HG03064 (cell line): ENCODE measurements at regions not wholly inside any gene's neighbourhood (a gene's known extent, or its start where the extent isn't known, plus 50 kb on each side); places are given as distances from the start of the nearest gene placed in this dataset.

Source experiments
- ATAC-seq: cut with Tn5 transposase; IDR thresholded peaks from one replicate; pipeline ENCODE4 v1.9.1; 2021; ENCODE audit warnings: low read depth; ENCODE audit not compliant: unreplicated experiment

DNA sequence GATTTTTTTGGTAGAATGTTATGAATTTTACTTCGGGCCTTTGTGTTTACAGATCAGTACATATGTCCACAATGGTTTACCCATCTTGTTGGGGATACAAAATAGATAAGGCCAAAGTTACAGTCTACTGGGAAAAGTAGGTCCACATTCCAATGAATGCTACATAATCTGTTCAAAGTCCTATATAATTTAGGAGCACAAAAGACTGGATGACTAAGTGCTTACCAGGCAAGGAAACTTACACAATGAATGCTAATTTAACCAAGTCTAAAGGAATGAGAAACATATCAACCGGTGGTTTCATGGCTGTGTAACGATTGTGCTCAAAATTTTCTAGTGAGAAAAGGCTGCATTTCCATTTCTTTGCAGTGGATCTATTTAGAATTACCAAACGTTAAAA lies 97.4 kb upstream of the TRPM3 start:
- ATAC-seq: no peak

DNA sequence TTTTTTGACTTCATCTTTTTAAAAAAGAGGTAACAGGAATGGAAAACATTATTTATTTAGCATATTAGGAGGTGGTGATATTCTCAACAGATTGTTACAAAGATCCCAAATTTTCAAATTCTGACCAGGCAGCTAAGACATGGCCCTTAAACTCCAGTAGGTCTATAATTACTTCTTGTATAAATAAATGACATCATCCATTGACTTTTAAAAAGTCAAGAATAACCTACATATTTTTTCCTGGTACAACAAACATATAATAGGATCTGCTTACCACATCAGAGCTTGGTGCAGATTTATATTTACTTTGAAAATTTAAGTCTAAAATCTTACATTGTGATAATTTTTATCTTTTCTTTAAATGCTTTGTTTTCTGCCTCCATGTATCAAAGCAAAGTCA lies 92.2 kb upstream of the TRPM3 start:
- ATAC-seq: no peak

DNA sequence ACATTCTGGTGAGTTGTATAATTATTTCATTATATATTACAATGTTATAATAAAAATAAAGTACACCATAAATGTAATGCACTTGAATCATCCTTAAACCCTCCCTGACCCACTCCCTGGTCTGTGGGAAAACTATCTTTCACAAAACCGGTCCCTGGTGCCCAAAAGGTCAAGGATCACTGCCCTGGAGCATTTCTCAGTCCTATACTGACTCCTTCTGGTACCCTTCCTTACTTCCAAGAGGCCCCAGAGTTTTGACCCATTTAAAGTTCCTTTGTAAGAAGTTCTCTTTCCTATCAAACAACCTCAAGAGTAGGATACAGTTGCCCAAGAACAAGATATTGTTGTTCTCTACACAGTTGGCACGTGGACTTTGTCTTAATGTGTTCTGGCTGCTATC lies 88.9 kb upstream of the TRPM3 start:
- no peak for ATAC-seq

DNA sequence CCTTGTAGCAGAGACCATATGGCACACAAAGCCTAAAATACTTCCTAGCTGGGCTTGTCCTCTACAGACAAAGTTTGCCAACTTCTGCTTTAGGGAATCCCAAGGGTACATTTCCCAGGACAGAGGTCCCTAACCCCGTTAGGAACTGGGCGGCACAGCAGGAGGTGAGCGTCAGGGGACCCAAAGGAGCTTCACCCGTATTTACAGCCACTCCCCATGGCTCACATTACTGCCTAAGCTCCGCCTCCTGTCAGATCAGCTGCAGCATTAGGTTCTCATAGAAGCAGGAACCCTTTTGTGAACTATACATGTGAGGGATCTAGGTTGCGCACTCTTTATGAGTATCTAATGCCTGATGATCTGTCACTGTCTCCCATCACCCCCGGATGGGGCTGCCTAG lies 88.5 kb upstream of the TRPM3 start:
- no peak for ATAC-seq

DNA sequence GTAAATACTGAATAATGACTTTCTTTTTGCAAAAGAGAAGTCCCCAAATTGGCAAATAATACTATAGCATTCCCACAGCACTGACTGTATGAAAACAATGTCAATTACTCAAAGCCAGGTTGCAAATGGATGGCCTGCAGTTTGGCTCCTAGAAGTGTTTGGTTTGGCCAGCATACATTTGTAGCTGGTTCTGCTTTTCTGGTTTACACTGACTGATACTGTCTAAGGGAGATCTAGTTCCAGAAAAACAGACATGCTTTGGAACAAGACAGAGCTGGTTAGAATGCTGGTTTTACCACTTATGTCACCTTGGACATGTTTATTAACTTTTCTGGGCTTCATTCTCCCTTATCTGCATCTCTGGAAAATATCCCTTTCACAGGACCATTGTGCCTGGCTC lies 81.5 kb upstream of the TRPM3 start:
- no peak for ATAC-seq

DNA sequence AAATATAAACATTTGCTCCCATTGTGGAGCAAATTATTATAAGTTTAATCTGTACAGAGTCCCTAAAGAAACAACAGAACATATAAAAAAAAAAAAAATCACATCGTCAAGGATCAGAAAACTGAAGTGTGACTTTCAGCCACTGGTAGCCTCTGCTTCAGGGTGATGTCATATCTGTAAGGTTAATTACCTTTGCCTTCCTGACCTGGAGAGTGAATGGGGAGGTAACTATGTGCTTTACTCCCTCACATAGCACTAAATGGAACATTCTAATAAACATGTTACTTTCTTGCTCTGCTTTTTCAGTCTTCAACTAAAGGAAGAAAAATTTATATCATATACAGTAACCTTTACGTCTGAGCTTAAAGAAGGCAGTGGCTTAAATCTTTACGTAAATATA lies 70.3 kb upstream of the TRPM3 start:
- no peak for ATAC-seq

DNA sequence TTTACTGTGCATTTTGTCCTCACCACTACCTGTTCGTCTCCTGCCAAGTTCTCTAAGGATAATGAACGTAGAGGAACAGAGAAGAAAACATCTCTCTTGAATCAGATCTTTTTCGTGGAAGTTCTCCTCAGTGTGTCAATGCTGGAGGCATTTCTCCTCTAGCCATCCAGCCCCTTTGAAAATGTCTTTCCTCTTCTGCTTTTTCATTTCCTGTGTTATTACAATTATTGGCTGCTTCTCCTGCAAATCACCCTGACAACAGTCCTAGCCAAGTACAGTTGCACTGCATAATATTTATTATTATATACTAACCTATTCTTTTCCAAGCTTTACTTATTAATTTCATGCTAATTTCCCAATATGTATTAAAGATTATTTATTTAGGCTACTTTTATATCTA lies 61.8 kb upstream of the TRPM3 start:
- ATAC-seq: no peak

DNA sequence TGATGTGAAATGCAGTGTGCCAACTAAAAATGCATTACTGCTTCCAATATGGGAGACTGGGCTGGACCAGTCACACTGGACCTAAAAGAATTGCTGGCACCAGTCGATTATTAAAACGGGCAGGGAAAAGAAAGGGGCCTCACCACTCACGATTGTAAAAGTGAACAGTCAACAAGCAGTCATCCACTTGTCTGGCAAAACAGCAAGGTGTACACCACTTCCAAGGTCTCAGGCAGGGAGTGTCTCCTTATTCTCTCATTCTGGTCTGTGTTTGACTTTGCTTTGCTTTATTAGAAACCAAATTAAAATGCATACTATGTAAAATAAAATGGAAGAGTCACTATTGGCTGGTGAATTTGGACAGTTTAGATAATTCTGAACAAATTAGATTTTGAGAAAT lies 57.8 kb upstream of the TRPM3 start:
- no peak for ATAC-seq

DNA sequence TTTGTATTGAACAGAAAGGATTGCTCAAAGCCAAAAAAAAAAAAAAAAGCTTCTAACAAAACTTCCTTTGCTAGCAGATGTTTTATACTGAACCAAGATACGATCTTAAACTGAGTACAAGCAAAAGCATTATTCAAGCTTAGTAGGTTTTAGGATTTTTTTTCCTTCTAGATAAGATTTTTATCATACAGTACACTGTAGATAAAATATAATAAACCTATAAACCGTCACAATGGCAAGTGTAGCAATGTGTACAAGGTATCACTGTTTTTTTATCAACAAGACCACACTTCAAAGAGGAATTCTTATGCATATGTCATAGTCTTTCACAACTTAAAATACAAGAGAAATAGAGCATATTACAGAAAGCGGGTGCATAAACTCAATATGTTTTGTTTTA lies 56.5 kb upstream of the TRPM3 start:
- ATAC-seq: no peak

DNA sequence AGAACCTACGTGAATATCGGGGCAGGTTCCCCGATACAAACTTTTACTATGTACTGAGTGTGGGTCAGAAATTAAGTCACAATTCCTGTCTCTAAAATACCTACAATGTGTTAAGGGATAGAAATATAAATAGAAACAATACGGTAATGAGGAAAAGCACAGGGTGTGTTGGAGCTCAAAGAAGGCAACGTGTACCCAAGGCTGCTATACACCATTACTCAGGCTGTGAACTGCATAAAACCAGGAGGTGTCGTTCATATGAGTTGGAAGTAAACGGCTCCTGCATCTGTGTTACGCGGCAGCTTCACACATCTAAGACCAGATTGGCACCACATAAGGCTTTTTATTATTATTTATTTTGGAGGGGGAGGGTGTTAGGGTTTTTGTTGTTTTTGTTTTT lies 50.1 kb upstream of the TRPM3 start:
- no peak for ATAC-seq
